T-cell (primary cell): ENCODE measurements at regions not wholly inside any gene's neighbourhood (a gene's known extent, or its start where the extent isn't known, plus 50 kb on each side); places are given as distances from the start of the nearest gene placed in this dataset.

Source experiments
- ATAC-seq, 4 experiments: fragments of 200-7000 bp in 3 of 4; fragments of 150-1000 bp in 1 of 4; cut with Tn5 transposase; replicated peaks in 1 of 4; 1 replicate in 3 of 4; 2 replicates in 1 of 4; pipeline ENCODE4 v1.10.0; 2021; ENCODE audit warnings: moderate library complexity in 3 of 4, mild to moderate bottlenecking in 2 of 4, moderate number of reproducible peaks in 1 of 4
- CTCF ChIA-PET, 2 donors: fragments of 300-600 bp; sonication (Branson Sonifier 250); formaldehyde crosslinking; loops; one replicate each; lab custom pipeline; 2022; ENCODE audit warnings: antibody characterized with exemption in 2 of 2; lab: Charles Lee
- POLR2A ChIA-PET, 2 donors: fragments of 300-600 bp; sonication (Branson Sonifier 250); formaldehyde crosslinking; loops; one replicate each; lab custom pipeline; 2022; ENCODE audit warnings: antibody characterized with exemption in 2 of 2; lab: Charles Lee
- DNase-seq, 35 experiments: peaks; one replicate each; pipeline versions ENCODE4 v3.0.0 to v3.0.0-alpha.2; 2013 to 2023
- H3K27ac ChIP-seq: one replicate; pipeline ENCODE4 v1.5.1; 2013; ENCODE audit warnings: low read length
- H3K27me3 ChIP-seq, 2 experiments: replicated peaks in 1 of 2; 1 replicate in 1 of 2; 2 replicates in 1 of 2; pipeline versions ENCODE4 v1.6.1 to v1.7.0; 2013; ENCODE audit warnings: low read length in 1 of 2, mixed read lengths in 1 of 2; ENCODE audit not compliant: control insufficient read depth in 2 of 2, insufficient read depth in 2 of 2; ENCODE audit errors: extremely low read depth in 1 of 2
- H3K36me3 ChIP-seq, 2 donors: 1 replicate in 1 of 2; 2 replicates in 1 of 2; pipeline versions ENCODE4 v1.6.1 to v1.7.0; 2013; ENCODE audit warnings: low read length in 1 of 2; ENCODE audit not compliant: control insufficient read depth in 2 of 2, insufficient read depth in 1 of 2; ENCODE audit errors: extremely low read depth in 1 of 2
- H3K4me1 ChIP-seq, 2 experiments: 1 replicate in 1 of 2; 2 replicates in 1 of 2; pipeline versions ENCODE4 v1.6.1 to v1.7.0; 2013; ENCODE audit warnings: low read length in 2 of 2, mixed read lengths in 1 of 2; ENCODE audit not compliant: insufficient read depth in 2 of 2, control insufficient read depth in 1 of 2; ENCODE audit errors: extremely low read depth in 1 of 2
- H3K4me3 ChIP-seq, 2 donors: 1 replicate in 1 of 2; 2 replicates in 1 of 2; pipeline versions ENCODE4 v1.5.1 to v1.7.0; 2013; ENCODE audit warnings: mild to moderate bottlenecking in 2 of 2, low read length in 1 of 2, moderate library complexity in 1 of 2; ENCODE audit not compliant: control insufficient read depth in 1 of 2; ENCODE audit errors: extremely low read depth in 1 of 2
- H3K9me3 ChIP-seq: 2 replicates; pipeline ENCODE4 v1.7.0; 2013
- H3K27ac Mint-ChIP-seq, 2 donors: one replicate each; pipeline ENCODE4 v1.8.0; 2020 to 2021; ENCODE audit warnings: mild to moderate bottlenecking in 2 of 2, mixed read lengths in 2 of 2
- H3K27me3 Mint-ChIP-seq, 2 donors: one replicate each; pipeline ENCODE4 v1.8.0; 2021 to 2022; ENCODE audit warnings: mixed read lengths in 2 of 2
- H3K36me3 Mint-ChIP-seq: one replicate; pipeline ENCODE4 v1.8.0; 2021; ENCODE audit warnings: mixed read lengths
- H3K4me1 Mint-ChIP-seq, 3 donors: one replicate each; pipeline ENCODE4 v1.8.0; 2020 to 2022; ENCODE audit warnings: mixed read lengths in 3 of 3, mild to moderate bottlenecking in 1 of 3
- H3K4me3 Mint-ChIP-seq, 3 donors: one replicate each; pipeline ENCODE4 v1.8.0; 2020 to 2022; ENCODE audit warnings: mild to moderate bottlenecking in 3 of 3, mixed read lengths in 3 of 3, moderate library complexity in 3 of 3
- H3K9me3 Mint-ChIP-seq, 3 donors: one replicate each; pipeline ENCODE4 v1.8.0; 2020 to 2022; ENCODE audit warnings: mixed read lengths in 3 of 3
- WGBS: methylation state at CpG from one replicate; pipeline ENCODE4 v1.1.5; 2013; ENCODE audit warnings: missing lambda C conversion rate; ENCODE audit not compliant: insufficient coverage; 5-methylcytosine and 5-hydroxymethylcytosine counted together

DNA sequence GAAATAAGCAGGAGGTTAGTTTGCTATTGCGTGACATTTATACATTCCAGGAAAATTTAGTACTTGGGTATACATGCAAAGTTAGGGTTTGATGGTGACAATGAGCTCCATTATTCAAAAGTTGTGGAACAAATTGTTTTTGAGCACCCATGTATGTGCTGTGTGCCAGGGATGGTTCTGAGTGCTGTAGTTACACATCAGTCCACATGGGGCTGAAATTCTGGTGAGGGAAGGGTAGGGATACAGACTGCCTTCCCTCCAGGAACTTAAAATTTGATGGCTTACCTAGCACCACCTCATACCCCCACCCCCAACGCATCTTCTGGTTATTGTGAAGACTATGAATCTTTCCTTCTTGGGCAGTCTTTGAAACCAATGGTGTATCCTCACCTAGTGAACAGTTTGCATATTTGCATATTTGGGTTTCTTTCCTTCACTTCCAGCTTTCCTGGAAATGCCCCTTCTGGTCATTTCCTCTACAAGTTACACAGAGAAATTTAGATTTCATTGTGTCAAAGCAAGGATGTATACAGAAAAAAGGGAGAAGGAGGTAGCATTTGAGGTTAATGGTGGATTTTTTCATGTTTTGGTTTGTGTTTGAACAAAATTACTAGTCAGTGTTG lies 222.0 kb upstream of the IL12A start:
- Histone ChIP-seq H3K4me1 (peaks cover 0 to 15% of the 10 kb centered on the region in 2 experiments), H3K36me3 (no peaks in the 10 kb centered on the region), H3K4me3 (no peak overlapping the region), H3K9me3 (no peaks in the 10 kb centered on the region), H3K27ac (no peak overlapping the region), H3K27me3 (peaks cover 0 to 47% of the 10 kb centered on the region in 2 experiments)
- POLR2A ChIA-PET, result no interaction called here
- Mint-ChIP-seq H3K9me3 (no peaks in the 10 kb centered on the region), H3K27ac (no peak overlapping the region), H3K36me3 (no peaks in the 10 kb centered on the region), H3K4me1 (peaks cover 0 to 21% (median 16%) of the 10 kb centered on the region in 3 donors), H3K4me3 (no peak overlapping the region), H3K27me3 (peaks cover 44 to 50% of the 10 kb centered on the region in 2 donors)
- DNase-seq (no peak), ATAC-seq (no peak)
- CTCF ChIA-PET, result no interaction called here
- WGBS, result 88% methylated on average over 1 of the region's 2 CpGs

GRCh38 chr3:159770998-159771397 lies 217.6 kb upstream of the IL12A start:
- no peak for ATAC-seq
- no peak overlapping the region for H3K27ac Mint-ChIP-seq
- ChIA-PET POLR2A (no interaction called here), CTCF (no interaction called here)
- no peak overlapping the region for H3K4me3 ChIP-seq
- no peak overlapping the region for H3K4me3 Mint-ChIP-seq
- H3K27ac ChIP-seq, result no peak overlapping the region
- no peak for DNase-seq
- H3K4me1 Mint-ChIP-seq, result peaks cover 0 to 1% (median 0%) of the 10 kb centered on the region in 3 donors
- H3K9me3 ChIP-seq, result no peaks in the 10 kb centered on the region
- H3K27me3 Mint-ChIP-seq, result peaks cover 22 to 26% of the 10 kb centered on the region in 2 donors
- no peaks in the 10 kb centered on the region for H3K36me3 Mint-ChIP-seq
- no CpG with 5 or more reads among the region's 2 CpGs for WGBS
- H3K27me3 ChIP-seq, result peaks cover 0 to 16% of the 10 kb centered on the region in 2 experiments
- no peaks in the 10 kb centered on the region for H3K9me3 Mint-ChIP-seq
- H3K4me1 ChIP-seq, result no peaks in the 10 kb centered on the region
- no peaks in the 10 kb centered on the region for H3K36me3 ChIP-seq

DNA sequence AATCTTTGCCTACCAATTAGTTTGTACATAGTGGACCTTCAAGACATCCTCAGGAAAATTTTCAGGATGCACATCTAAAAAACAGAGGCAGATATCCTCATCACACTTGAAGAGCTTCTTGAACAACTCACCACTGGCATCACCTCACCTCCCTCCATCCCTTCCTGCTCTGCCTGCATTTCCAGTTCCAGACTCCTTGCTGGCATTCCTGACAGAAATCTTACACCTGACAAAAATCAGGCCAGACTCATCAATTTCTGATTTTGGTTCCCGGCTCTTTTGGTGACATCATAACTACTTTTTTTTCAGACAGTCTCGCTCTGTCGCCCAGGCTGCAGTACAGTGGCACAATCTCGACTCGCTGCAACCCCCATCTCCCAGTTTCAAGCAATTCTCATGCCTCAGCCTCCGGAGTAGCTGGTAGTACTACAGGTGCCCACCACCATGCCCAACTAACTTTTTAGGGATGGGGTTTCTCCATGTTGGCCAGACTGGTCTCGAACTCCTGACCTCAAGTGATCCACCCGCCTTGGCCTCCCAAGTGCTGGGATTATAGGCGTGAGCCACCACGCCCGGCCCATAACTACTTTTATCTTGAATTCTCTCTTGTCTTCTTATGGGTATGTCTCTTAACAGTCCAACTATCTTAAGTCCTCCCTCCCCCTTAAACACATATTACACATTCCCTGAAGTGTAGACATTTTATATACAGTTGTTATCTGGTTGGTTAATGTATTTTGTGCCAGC lies 216.6 kb upstream of the IL12A start:
- H3K36me3 ChIP-seq, result no peaks in the 10 kb centered on the region
- ATAC-seq (no peak), DNase-seq (no peak)
- H3K27ac Mint-ChIP-seq, result no peak overlapping the region
- no peak overlapping the region for H3K4me3 ChIP-seq
- no peak overlapping the region for H3K4me3 Mint-ChIP-seq
- peaks cover 16 to 24% of the 10 kb centered on the region in 2 donors for H3K27me3 Mint-ChIP-seq
- CTCF ChIA-PET, result no interaction called here
- H3K4me1 ChIP-seq, result no peaks in the 10 kb centered on the region
- WGBS, result 95% methylated on average over 7 of the region's 11 CpGs
- H3K36me3 Mint-ChIP-seq, result no peaks in the 10 kb centered on the region
- POLR2A ChIA-PET, result no interaction called here
- no peaks in the 10 kb centered on the region for H3K4me1 Mint-ChIP-seq
- H3K27ac ChIP-seq, result no peak overlapping the region
- H3K9me3 Mint-ChIP-seq, result no peaks in the 10 kb centered on the region
- H3K27me3 ChIP-seq, result peaks cover 0 to 14% of the 10 kb centered on the region in 2 experiments
- H3K9me3 ChIP-seq, result no peaks in the 10 kb centered on the region

GRCh38 chr3:159773706-159774105 lies 214.9 kb upstream of the IL12A start:
- Histone ChIP-seq H3K27me3 (peaks cover 0 to 11% of the 10 kb centered on the region in 2 experiments), H3K4me3 (no peak overlapping the region), H3K4me1 (no peaks in the 10 kb centered on the region), H3K9me3 (no peaks in the 10 kb centered on the region), H3K27ac (no peak overlapping the region), H3K36me3 (no peaks in the 10 kb centered on the region)
- ChIA-PET POLR2A (no interaction called here), CTCF (no interaction called here)
- 100% methylated on average over 1 of the region's 3 CpGs for WGBS
- Mint-ChIP-seq H3K27ac (no peak overlapping the region), H3K27me3 (peaks cover 11 to 12% of the 10 kb centered on the region in 2 donors), H3K9me3 (no peaks in the 10 kb centered on the region), H3K36me3 (no peaks in the 10 kb centered on the region), H3K4me1 (no peaks in the 10 kb centered on the region), H3K4me3 (no peak overlapping the region)
- ATAC-seq, result no peak
- DNase-seq, result no peak

- Histone ChIP-seq H3K4me3 (no peak overlapping the region), H3K27me3 (peaks cover 0 to 6% of the 10 kb centered on the region in 2 experiments), H3K9me3 (no peaks in the 10 kb centered on the region), H3K27ac (no peak overlapping the region), H3K4me1 (no peaks in the 10 kb centered on the region), H3K36me3 (no peaks in the 10 kb centered on the region)
- ATAC-seq, result no peak
- H3K9me3 Mint-ChIP-seq, result no peaks in the 10 kb centered on the region
- H3K36me3 Mint-ChIP-seq, result no peaks in the 10 kb centered on the region
- H3K4me1 Mint-ChIP-seq, result no peaks in the 10 kb centered on the region
- WGBS, result 80% methylated on average over 3 of the region's 5 CpGs
- no peak for DNase-seq
- peaks cover 11 to 12% of the 10 kb centered on the region in 2 donors for H3K27me3 Mint-ChIP-seq
- ChIA-PET POLR2A (no interaction called here), CTCF (no interaction called here)
- no peak overlapping the region for H3K27ac Mint-ChIP-seq
- no peak overlapping the region for H3K4me3 Mint-ChIP-seq
Observed at GRCh38 chr3:159775372-159775961, 213.2 kb upstream of the IL12A start.

GRCh38 chr3:159776779-159777178 lies 211.9 kb upstream of the IL12A start:
- H3K9me3 Mint-ChIP-seq, result no peaks in the 10 kb centered on the region
- no peaks in the 10 kb centered on the region for H3K36me3 Mint-ChIP-seq
- H3K4me3 Mint-ChIP-seq, result no peak overlapping the region
- H3K27me3 Mint-ChIP-seq, result peaks cover 10% of the 10 kb centered on the region in 2 donors
- H3K27ac ChIP-seq, result no peak overlapping the region
- no peaks in the 10 kb centered on the region for H3K9me3 ChIP-seq
- ATAC-seq, result no peak
- 100% methylated on average over 2 of the region's 4 CpGs for WGBS
- ChIA-PET CTCF (no interaction called here), POLR2A (no interaction called here)
- peaks cover 0 to 6% of the 10 kb centered on the region in 2 experiments for H3K27me3 ChIP-seq
- no peaks in the 10 kb centered on the region for H3K4me1 Mint-ChIP-seq
- DNase-seq, result no peak
- H3K4me1 ChIP-seq, result no peaks in the 10 kb centered on the region
- no peaks in the 10 kb centered on the region for H3K36me3 ChIP-seq
- H3K4me3 ChIP-seq, result no peak overlapping the region
- no peak overlapping the region for H3K27ac Mint-ChIP-seq
